ENCODE measurements at regions not wholly inside any gene's neighbourhood (a gene's known extent, or its start where the extent isn't known, plus 50 kb on each side); places are given as distances from the start of the nearest gene placed in this dataset.
A peak's percentile ranks its signal among the peaks of the same experiment; 100 is the strongest.

DNA sequence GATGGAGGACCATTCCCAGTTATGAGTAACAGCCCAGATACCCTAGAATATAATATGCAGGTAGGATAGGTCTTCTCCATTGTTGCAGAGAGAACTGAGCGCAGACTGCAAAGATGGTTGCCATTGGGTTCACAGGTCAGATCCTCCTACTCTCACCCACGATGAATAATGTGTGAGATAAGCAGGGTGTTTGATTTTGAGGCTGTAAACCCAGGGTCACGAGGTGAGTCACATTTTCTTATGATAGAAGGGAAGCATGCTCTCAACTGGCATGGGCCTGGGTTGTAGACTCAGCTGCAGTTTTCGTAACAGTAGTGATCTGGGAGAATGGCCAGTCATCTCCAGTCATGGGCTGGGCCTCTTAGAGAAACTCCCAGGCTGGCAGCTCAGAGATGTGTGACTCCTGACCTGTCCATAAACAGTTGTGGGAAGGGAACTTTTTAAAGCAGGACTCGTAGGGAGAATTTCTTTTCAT is 74.2 kb downstream of the CD164 start:
- H4K20me1 ChIP-seq (replicated peaks; ENCODE audit: control insufficient read depth, insufficient read depth, low read length), result no peaks in the 10 kb centered on the region
- DNase-seq (ENCODE audit: extremely low read depth in 1 of 4, low spot score in 3 of 4) (peak; percentile 75 to 89 (median 77)), ATAC-seq (peak; percentile 40), FAIRE-seq (peak; percentile 93)
- WGBS (ENCODE audit: insufficient coverage, low coverage, missing lambda C conversion rate), result 6% methylated on average over 5 of the region's 5 CpGs
- intact Hi-C loops (cut with micrococcal nuclease), result no loop called here
- in situ Hi-C loops (cut with MboI), result no loop called here
- POLR2A ChIA-PET, result interaction anchor here (0.7 to 2.2 kb wide), 4 partner anchors 10 to 54 kb away, joined by 3 to 7 read pairs (median 4); no protein-coding TSS in a partner anchor
- no peaks in the 10 kb centered on the region for H3K79me2 ChIP-seq (ENCODE audit: control insufficient read depth, insufficient read depth, low read length)
- H3K9me3 ChIP-seq (replicated peaks; ENCODE audit: control insufficient read depth, insufficient read depth, low read depth, low read length), result no peaks in the 10 kb centered on the region
- H3K4me1 ChIP-seq (replicated peaks in 1 of 2; ENCODE audit: control insufficient read depth in 2 of 2, insufficient read depth in 2 of 2, low read length in 2 of 2), result peaks cover 33 to 58% of the 10 kb centered on the region in 2 experiments
- peak overlapping the region; percentile 18; the same call in 2 of the 3 replicates for H3K27ac ChIP-seq (ENCODE audit: extremely low read depth, low read depth, low read length)
- BruUV-seq (replicated peaks), result no TSS peak
- CTCF ChIA-PET (ENCODE audit: low intra/inter-chr PET ratio), result interaction anchor here (0.6 kb wide), 1 partner anchor 174 kb away, joined by 3 read pairs; no protein-coding TSS in a partner anchor
- no peak overlapping the region for H3K9ac ChIP-seq (ENCODE audit: insufficient read depth in 1 of 2, low read depth in 2 of 2, low read length in 2 of 2)
- H3K27me3 ChIP-seq (ENCODE audit: control insufficient read depth in 2 of 2, insufficient read depth in 2 of 2, low read length in 2 of 2), result no peaks in the 10 kb centered on the region
- H2AFZ ChIP-seq (ENCODE audit: low read depth, low read length), result peak overlapping the region; percentile 32
- H3K36me3 ChIP-seq (ENCODE audit: control insufficient read depth, insufficient read depth, low read length), result no peaks in the 10 kb centered on the region
- H3K9me1 ChIP-seq (ENCODE audit: control insufficient read depth, insufficient read depth, low read length), result no peaks in the 10 kb centered on the region
- no peak overlapping the region for H3K4me3 ChIP-seq
- H3K4me2 ChIP-seq (ENCODE audit: insufficient read depth, low read length), result peak overlapping the region; percentile 36; the same call in 1 of the 2 replicates
- TF ChIP-seq, protein P1, sequence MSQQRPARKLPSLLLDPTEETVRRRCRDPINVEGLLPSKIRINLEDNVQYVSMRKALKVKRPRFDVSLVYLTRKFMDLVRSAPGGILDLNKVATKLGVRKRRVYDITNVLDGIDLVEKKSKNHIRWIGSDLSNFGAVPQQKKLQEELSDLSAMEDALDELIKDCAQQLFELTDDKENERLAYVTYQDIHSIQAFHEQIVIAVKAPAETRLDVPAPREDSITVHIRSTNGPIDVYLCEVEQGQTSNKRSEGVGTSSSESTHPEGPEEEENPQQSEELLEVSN (IDR thresholded peaks at IDR 0.05; ENCODE audit: borderline replicate concordance in 1 of 2, extremely low read depth in 1 of 2, insufficient read depth in 1 of 2, insufficient read length in 1 of 2, low read depth in 1 of 2, low read length in 1 of 2, poor library complexity in 1 of 2, severe bottlenecking in 1 of 2), result peak in 1 of 2 experiments; percentile 27
- peak; percentile 93 for TF ChIP-seq ZNF76 (CRISPR knock-in tag; IDR thresholded peaks at IDR 0.05; ENCODE audit: borderline replicate concordance)
- no peak; the same call in 1 of the 2 replicates for TF ChIP-seq RHOXF2B (CRISPR knock-in tag; conservative IDR thresholded peaks at IDR 0.05)
- TF ChIP-seq PHTF2 (CRISPR knock-in tag; IDR thresholded peaks at IDR 0.05), result 0 out of 2 replicates have a peak, but pooled peaks have one; percentile 23
- TF ChIP-seq, protein P2, sequence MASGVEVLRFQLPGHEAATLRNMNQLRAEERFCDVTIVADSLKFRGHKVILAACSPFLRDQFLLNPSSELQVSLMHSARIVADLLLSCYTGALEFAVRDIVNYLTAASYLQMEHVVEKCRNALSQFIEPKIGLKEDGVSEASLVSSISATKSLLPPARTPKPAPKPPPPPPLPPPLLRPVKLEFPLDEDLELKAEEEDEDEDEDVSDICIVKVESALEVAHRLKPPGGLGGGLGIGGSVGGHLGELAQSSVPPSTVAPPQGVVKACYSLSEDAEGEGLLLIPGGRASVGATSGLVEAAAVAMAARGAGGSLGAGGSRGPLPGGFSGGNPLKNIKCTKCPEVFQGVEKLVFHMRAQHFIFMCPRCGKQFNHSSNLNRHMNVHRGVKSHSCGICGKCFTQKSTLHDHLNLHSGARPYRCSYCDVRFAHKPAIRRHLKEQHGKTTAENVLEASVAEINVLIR (CRISPR knock-in tag; IDR thresholded peaks at IDR 0.05), result peak; percentile 55; the same call in 1 of the 2 replicates
- TF ChIP-seq ZNF311 (CRISPR knock-in tag; IDR thresholded peaks at IDR 0.05), result no peak
- TF ChIP-seq, protein P3, sequence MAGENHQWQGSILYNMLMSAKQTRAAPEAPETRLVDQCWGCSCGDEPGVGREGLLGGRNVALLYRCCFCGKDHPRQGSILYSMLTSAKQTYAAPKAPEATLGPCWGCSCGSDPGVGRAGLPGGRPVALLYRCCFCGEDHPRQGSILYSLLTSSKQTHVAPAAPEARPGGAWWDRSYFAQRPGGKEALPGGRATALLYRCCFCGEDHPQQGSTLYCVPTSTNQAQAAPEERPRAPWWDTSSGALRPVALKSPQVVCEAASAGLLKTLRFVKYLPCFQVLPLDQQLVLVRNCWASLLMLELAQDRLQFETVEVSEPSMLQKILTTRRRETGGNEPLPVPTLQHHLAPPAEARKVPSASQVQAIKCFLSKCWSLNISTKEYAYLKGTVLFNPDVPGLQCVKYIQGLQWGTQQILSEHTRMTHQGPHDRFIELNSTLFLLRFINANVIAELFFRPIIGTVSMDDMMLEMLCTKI (IDR thresholded peaks at IDR 0.05; ENCODE audit: partially characterized antibody), result no peak
- peak; percentile 69 for TF ChIP-seq CEBPB (tag; IDR thresholded peaks at IDR 0.05)
- TF ChIP-seq SMAD2 (IDR thresholded peaks at IDR 0.05; ENCODE audit: low read depth, low read length), result no peak
- peak; percentile 95 for TF ChIP-seq CBFA2T3 (IDR thresholded peaks at IDR 0.05)
- peak; percentile 84 for TF ChIP-seq MYC (IDR thresholded peaks at IDR 0.05; ENCODE audit: low read depth, low read length)
- no peak for TF ChIP-seq MYC (CRISPR knock-in tag; IDR thresholded peaks at IDR 0.05; ENCODE audit: borderline replicate concordance, low read depth)
- peak; percentile 97 to 99 for TF ChIP-seq FOXA3 (CRISPR knock-in tag; conservative IDR thresholded peaks at IDR 0.05 in 1 of 2, IDR thresholded peaks at IDR 0.05 in 1 of 2)
- TF ChIP-seq, protein P4, sequence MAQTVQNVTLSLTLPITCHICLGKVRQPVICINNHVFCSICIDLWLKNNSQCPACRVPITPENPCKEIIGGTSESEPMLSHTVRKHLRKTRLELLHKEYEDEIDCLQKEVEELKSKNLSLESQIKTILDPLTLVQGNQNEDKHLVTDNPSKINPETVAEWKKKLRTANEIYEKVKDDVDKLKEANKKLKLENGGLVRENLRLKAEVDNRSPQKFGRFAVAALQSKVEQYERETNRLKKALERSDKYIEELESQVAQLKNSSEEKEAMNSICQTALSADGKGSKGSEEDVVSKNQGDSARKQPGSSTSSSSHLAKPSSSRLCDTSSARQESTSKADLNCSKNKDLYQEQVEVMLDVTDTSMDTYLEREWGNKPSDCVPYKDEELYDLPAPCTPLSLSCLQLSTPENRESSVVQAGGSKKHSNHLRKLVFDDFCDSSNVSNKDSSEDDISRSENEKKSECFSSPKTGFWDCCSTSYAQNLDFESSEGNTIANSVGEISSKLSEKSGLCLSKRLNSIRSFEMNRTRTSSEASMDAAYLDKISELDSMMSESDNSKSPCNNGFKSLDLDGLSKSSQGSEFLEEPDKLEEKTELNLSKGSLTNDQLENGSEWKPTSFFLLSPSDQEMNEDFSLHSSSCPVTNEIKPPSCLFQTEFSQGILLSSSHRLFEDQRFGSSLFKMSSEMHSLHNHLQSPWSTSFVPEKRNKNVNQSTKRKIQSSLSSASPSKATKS (CRISPR knock-in tag; IDR thresholded peaks at IDR 0.05), result no peak
- TF ChIP-seq OTX1 (CRISPR knock-in tag; IDR thresholded peaks at IDR 0.05), result no peak
- no peak for TF ChIP-seq SIN3A (IDR thresholded peaks at IDR 0.05; ENCODE audit: borderline replicate concordance in 2 of 2, control insufficient read depth in 1 of 2, low read depth in 2 of 2, low read length in 2 of 2)
- 0 out of 2 replicates have a peak, but pooled peaks have one; percentile 40 for TF ChIP-seq BCL6 (CRISPR knock-in tag; IDR thresholded peaks at IDR 0.05)

Measured in K562 (cell line).